ENCODE measurements at regions not wholly inside any gene's neighbourhood (a gene's known extent, or its start where the extent isn't known, plus 50 kb on each side); places are given as distances from the start of the nearest gene placed in this dataset.

- Histone ChIP-seq H3K27me3 (ENCODE audit: insufficient read depth, low read depth) (no peaks in the 10 kb centered on the region), H2AFZ (ENCODE audit: low read depth) (no peak overlapping the region), H3K4me2 (no peak overlapping the region), H3K36me3 (ENCODE audit: insufficient read depth) (no peaks in the 10 kb centered on the region), H3K27ac (no peak overlapping the region), H3K79me2 (ENCODE audit: insufficient read depth, low read depth) (no peaks in the 10 kb centered on the region), H3K4me1 (ENCODE audit: low read depth, poor library complexity, severe bottlenecking) (no peaks in the 10 kb centered on the region), H3K4me3 (IDR thresholded peaks at IDR 0.05; ENCODE audit: insufficient read depth, low read depth, low read length) (no peak overlapping the region), H3K9ac (no peak overlapping the region), H4K20me1 (ENCODE audit: insufficient read depth) (no peaks in the 10 kb centered on the region)
- TF ChIP-seq, protein P1, sequence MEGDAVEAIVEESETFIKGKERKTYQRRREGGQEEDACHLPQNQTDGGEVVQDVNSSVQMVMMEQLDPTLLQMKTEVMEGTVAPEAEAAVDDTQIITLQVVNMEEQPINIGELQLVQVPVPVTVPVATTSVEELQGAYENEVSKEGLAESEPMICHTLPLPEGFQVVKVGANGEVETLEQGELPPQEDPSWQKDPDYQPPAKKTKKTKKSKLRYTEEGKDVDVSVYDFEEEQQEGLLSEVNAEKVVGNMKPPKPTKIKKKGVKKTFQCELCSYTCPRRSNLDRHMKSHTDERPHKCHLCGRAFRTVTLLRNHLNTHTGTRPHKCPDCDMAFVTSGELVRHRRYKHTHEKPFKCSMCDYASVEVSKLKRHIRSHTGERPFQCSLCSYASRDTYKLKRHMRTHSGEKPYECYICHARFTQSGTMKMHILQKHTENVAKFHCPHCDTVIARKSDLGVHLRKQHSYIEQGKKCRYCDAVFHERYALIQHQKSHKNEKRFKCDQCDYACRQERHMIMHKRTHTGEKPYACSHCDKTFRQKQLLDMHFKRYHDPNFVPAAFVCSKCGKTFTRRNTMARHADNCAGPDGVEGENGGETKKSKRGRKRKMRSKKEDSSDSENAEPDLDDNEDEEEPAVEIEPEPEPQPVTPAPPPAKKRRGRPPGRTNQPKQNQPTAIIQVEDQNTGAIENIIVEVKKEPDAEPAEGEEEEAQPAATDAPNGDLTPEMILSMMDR (conservative IDR thresholded peaks at IDR 0.05; ENCODE audit: low read depth, low read length), result no peak
Observed at GRCh38 chr12:61916831-61917230, 343.4 kb upstream of the USP15 start.

GRCh38 chr12:61919686-61920085 is 340.5 kb upstream of the USP15 start:
- H3K9ac ChIP-seq, result no peak overlapping the region
- no peak overlapping the region for H3K4me2 ChIP-seq
- no peaks in the 10 kb centered on the region for H3K4me1 ChIP-seq (ENCODE audit: low read depth, poor library complexity, severe bottlenecking)
- no peaks in the 10 kb centered on the region for H3K79me2 ChIP-seq (ENCODE audit: insufficient read depth, low read depth)
- H3K27ac ChIP-seq, result no peak overlapping the region
- no peaks in the 10 kb centered on the region for H3K27me3 ChIP-seq (ENCODE audit: insufficient read depth, low read depth)
- H4K20me1 ChIP-seq (ENCODE audit: insufficient read depth), result no peaks in the 10 kb centered on the region
- no peak overlapping the region for H3K4me3 ChIP-seq (IDR thresholded peaks at IDR 0.05; ENCODE audit: insufficient read depth, low read depth, low read length)
- TF ChIP-seq, protein P1 (conservative IDR thresholded peaks at IDR 0.05; ENCODE audit: low read depth, low read length), result no peak
- no peak overlapping the region for H2AFZ ChIP-seq (ENCODE audit: low read depth)
- no peaks in the 10 kb centered on the region for H3K36me3 ChIP-seq (ENCODE audit: insufficient read depth)

- H3K27ac ChIP-seq, result no peak overlapping the region
- H4K20me1 ChIP-seq (ENCODE audit: insufficient read depth), result no peaks in the 10 kb centered on the region
- H3K9ac ChIP-seq, result no peak overlapping the region
- H3K4me2 ChIP-seq, result no peak overlapping the region
- TF ChIP-seq, protein P1 (conservative IDR thresholded peaks at IDR 0.05; ENCODE audit: low read depth, low read length), result no peak
- no peak overlapping the region for H2AFZ ChIP-seq (ENCODE audit: low read depth)
- no peaks in the 10 kb centered on the region for H3K4me1 ChIP-seq (ENCODE audit: low read depth, poor library complexity, severe bottlenecking)
- H3K27me3 ChIP-seq (ENCODE audit: insufficient read depth, low read depth), result no peaks in the 10 kb centered on the region
- no peaks in the 10 kb centered on the region for H3K79me2 ChIP-seq (ENCODE audit: insufficient read depth, low read depth)
- no peak overlapping the region for H3K4me3 ChIP-seq (IDR thresholded peaks at IDR 0.05; ENCODE audit: insufficient read depth, low read depth, low read length)
- no peaks in the 10 kb centered on the region for H3K36me3 ChIP-seq (ENCODE audit: insufficient read depth)
Observed at GRCh38 chr12:61920230-61920629, 340.0 kb upstream of the USP15 start.

- no peak overlapping the region for H3K4me2 ChIP-seq
- no peaks in the 10 kb centered on the region for H3K36me3 ChIP-seq (ENCODE audit: insufficient read depth)
- no peaks in the 10 kb centered on the region for H3K27me3 ChIP-seq (ENCODE audit: insufficient read depth, low read depth)
- H3K79me2 ChIP-seq (ENCODE audit: insufficient read depth, low read depth), result no peaks in the 10 kb centered on the region
- no peak overlapping the region for H3K9ac ChIP-seq
- no peaks in the 10 kb centered on the region for H4K20me1 ChIP-seq (ENCODE audit: insufficient read depth)
- TF ChIP-seq, protein P1 (conservative IDR thresholded peaks at IDR 0.05; ENCODE audit: low read depth, low read length), result no peak
- no peaks in the 10 kb centered on the region for H3K4me1 ChIP-seq (ENCODE audit: low read depth, poor library complexity, severe bottlenecking)
- no peak overlapping the region for H3K4me3 ChIP-seq (IDR thresholded peaks at IDR 0.05; ENCODE audit: insufficient read depth, low read depth, low read length)
- H3K27ac ChIP-seq, result no peak overlapping the region
- no peak overlapping the region for H2AFZ ChIP-seq (ENCODE audit: low read depth)
Observed at GRCh38 chr12:61923152-61923551, 337.1 kb upstream of the USP15 start.
